GM21619 (cell line): ENCODE measurements at regions not wholly inside any gene's neighbourhood (a gene's known extent, or its start where the extent isn't known, plus 50 kb on each side); places are given as distances from the start of the nearest gene placed in this dataset.

Experiments
- ATAC-seq: cut with Tn5 transposase; IDR thresholded peaks from one replicate; pipeline ENCODE4 v1.9.1; 2021; ENCODE audit not compliant: unreplicated experiment

- ATAC-seq = no peak
These were observed 93.0 kb upstream of the PCGF5 start for GRCh38 chr10:91127341-91128082.

GRCh38 chr10:91135113-91135512, 85.3 kb upstream of the PCGF5 start:
- no peak for ATAC-seq

DNA sequence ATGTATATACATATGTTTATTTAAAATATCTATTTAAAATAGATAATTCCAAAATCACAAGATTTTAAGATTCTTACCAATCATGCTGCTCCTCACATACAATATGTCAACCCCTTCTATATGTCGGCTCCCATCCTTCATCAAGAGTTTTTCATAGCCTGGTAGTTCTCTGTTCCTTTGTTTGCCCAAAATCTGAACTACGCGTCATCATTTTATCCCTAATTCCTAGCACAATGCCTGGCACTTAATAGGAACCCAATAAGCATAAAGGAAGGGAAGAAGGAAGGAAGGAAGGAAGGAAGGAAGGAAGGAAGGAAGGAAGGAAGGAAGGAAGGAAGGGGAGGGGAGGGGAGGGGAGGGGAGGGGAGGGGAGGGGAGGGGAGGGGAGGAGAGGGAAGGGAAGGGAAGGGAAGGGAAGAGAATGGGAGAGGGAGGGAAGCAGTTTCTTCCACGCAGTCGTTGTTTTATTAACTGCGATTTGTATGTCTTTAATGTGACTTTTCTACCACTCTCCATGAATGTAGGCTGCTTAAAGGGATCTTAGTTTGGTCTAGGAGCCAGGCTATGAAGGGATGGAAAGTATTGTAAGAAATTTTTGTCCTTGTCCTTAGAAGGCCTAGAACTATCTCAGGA, 83.3 kb upstream of the PCGF5 start:
- no peak for ATAC-seq

GRCh38 chr10:91137822-91138221, 82.6 kb upstream of the PCGF5 start:
- no peak for ATAC-seq

- no peak for ATAC-seq
These were observed 79.4 kb upstream of the PCGF5 start for GRCh38 chr10:91140995-91141549.

DNA sequence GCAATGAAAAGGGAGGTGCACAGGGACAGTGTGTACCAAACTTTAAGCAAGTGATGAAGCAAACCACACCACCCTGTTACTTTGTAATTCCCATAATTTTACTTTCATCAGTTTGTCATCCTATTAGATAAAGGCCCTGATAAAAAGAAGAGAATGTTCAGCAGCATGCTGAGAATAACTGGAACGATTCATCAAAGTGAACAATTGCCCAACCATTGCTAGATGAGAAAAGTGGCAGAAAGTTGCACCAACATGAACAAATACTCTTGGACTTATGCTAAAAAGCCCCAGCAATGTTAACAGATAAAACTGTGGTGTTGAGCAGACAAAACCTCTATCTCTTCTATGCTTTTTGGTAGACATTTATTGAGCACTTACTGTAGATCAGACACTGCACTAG, 75.5 kb upstream of the PCGF5 start:
- ATAC-seq = no peak

DNA sequence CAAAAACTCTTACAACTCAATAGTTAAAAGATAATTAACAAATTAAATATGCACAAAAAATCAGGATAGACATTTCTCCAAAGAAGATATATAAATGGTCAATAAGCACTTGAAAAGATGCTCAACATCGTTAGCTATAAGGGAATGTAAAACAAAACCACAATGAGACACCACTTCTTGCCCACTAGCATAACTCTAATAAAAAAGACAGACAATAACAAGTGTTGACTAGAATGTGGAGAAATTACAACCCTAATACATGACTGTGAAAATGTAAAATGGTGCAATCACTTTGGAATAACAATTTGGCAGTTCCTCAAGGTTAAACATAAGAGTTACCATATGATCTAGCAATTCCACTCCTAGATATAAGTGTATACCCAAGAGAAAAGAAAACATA, 74.3 kb upstream of the PCGF5 start:
- ATAC-seq = no peak

DNA sequence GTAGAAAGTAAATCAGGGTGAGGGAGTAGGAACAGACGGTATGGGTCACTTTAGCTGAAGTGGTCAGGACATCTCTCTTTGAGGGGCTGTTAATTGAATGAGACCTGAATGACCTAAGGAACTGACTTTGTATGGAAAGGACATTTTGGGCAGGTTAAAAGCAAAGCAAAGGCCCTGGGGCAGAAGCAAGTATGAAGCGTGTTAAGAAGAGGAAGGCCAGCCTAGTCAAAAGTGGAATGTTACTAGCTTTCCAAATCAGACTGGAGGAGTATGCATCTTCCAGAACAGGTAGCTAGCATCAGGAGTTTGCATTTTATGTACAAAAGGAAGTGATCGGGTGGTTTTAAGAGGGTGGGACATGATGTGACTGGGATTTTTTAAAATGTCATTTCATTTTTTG, 70.9 kb upstream of the PCGF5 start:
- no peak for ATAC-seq

DNA sequence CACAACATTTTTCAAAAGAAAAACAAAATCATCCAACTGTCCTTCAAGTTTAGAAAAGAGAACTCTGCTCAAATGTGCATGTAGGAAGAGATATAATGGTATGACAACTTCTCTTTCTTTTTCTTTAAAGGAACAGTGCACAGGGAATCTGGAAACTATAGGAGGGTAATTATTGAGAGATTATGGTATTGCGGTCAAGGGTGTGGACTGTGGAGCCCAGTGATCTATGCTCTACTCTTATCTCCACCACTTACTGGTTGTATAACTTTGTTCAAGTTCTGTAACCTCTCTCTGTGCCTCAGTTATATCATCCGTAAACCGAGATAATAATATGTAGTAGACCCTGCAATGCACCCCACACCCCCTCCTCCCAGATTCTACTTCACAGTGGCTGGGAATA, 69.8 kb upstream of the PCGF5 start:
- no peak for ATAC-seq

- ATAC-seq = no peak
These were observed 67.0 kb upstream of the PCGF5 start for GRCh38 chr10:91153508-91153907.

- ATAC-seq = no peak
These were observed 65.6 kb upstream of the PCGF5 start for GRCh38 chr10:91154842-91155241.

DNA sequence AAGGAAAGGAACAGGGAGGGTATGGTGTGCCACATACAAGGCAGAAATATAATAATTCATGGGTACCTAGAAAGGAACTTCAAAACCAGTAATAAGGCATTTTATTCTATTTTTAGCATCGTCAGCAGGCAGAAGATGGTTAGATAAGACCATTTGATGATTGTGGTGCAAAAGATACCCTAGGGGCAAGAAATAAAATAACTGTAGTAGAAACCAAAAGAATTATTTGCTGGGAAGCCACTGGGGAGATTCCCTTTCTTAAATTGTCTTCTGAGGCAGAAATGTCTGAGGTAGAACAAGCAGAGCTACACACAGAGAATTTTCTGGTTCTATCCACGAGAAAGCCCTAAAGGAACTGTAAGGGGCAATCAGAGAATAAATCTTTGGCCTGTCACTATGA, 64.3 kb upstream of the PCGF5 start:
- ATAC-seq = no peak

DNA sequence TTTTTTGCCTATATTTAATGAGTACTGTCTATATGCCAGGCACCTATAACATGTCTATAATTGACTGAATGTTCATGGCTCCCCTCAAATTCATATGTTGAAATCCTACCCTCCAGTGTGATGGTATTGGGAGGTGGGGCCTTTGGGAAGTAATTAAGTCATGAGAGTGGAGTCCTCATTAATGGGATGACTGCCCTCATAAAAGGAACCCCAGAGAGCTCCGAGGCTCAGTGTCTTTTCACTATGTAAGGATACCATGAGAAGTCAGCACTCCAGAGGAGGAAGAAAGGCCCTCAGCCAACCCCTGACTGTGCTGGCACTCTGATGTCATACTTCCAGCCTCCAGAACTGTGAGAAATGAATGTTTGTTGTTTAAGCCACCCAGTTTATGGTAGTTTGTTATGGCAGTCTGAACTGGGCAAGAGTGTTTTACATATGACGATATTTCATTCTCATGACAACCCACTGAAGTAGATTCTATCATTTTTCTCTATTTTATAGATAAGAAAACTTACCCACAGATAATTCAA, 61.1 kb upstream of the PCGF5 start:
- no peak for ATAC-seq

GRCh38 chr10:91162050-91162494, 58.4 kb upstream of the PCGF5 start:
- ATAC-seq = no peak

- ATAC-seq = peak; percentile 46
These were observed 57.8 kb upstream of the PCGF5 start for GRCh38 chr10:91162495-91163268.

- peak; percentile 48 for ATAC-seq
These were observed 57.1 kb upstream of the PCGF5 start for GRCh38 chr10:91163269-91163868.

GRCh38 chr10:91163869-91164474, 56.5 kb upstream of the PCGF5 start:
- peak; percentile 29 for ATAC-seq

GRCh38 chr10:91164520-91165065, 55.9 kb upstream of the PCGF5 start:
- no peak for ATAC-seq

DNA sequence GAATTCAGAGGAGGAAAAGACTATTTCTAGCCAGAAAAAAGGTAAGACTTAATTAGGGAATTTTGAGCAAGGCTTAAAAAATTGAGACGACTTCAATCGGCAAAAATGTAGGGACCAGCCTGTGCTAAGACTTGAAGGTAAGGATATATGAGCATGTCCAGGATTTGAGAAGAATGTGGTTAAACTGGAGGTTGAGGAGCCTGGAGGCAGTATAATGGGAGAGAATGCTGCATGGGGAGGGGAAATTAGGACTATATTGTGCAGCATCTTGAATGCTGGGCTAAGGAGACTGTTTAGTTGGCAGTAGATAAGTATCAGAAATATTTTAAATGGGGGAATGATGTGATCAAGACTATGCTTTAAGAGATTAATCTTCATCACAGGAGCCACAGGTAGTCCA, 53.1 kb upstream of the PCGF5 start:
- no peak for ATAC-seq

- no peak for ATAC-seq
These were observed 50.0 kb upstream of the PCGF5 start for GRCh38 chr10:91170418-91170817.
